ENCODE measurements at regions not wholly inside any gene's neighbourhood (a gene's known extent, or its start where the extent isn't known, plus 50 kb on each side); places are given as distances from the start of the nearest gene placed in this dataset.

DNA sequence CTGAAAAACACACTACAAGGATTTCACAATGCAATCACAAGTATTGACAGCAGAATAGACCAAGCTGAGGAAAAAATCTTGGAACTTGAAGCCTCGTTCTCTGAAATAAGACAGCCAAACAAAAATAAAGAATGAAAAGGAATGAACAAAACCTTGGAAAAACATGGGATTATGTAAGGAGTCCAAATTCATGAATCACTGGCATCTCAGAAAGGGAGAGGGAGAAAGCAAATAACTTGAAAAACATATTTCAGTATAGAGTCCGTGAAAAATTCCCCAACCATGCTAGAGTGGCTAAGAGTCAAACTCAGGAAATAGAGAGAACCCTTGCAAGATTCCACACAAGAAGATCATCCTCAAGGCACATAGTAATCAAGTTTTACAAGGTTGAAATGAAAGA is 178.5 kb upstream of the CTSO start:
- DNase-seq (ENCODE audit: low read depth, low spot score) (no peak), FAIRE-seq (no peak)
- no TSS peak for BruUV-seq (replicated peaks)
- Histone ChIP-seq H3K4me3 (replicated peaks in 1 of 3; ENCODE audit: insufficient read depth in 1 of 3, low read depth in 1 of 3, low read length in 3 of 3) (no peak overlapping the region), H3K9me3 (replicated peaks; ENCODE audit: control insufficient read depth, insufficient read depth, low read length) (no peaks in the 10 kb centered on the region), H3K4me2 (ENCODE audit: insufficient read depth, low read length) (no peak overlapping the region), H4K20me1 (replicated peaks; ENCODE audit: control insufficient read depth, extremely low read depth, insufficient read depth, low read length) (no peaks in the 10 kb centered on the region), H3K79me2 (ENCODE audit: control insufficient read depth, insufficient read depth, low read length) (no peaks in the 10 kb centered on the region), H3K9ac (replicated peaks; ENCODE audit: extremely low read depth, insufficient read depth, low read length) (no peak overlapping the region), H3K4me1 (ENCODE audit: control insufficient read depth, extremely low read depth, insufficient read depth, low read length) (no peaks in the 10 kb centered on the region), H3K36me3 (ENCODE audit: control insufficient read depth in 2 of 2, extremely low read depth in 1 of 2, insufficient read depth in 2 of 2, low read length in 2 of 2) (no peaks in the 10 kb centered on the region), H3K27me3 (ENCODE audit: control insufficient read depth in 2 of 2, insufficient read depth in 2 of 2, low read length in 2 of 2) (no peaks in the 10 kb centered on the region), H2AFZ (ENCODE audit: low read depth, low read length) (no peak overlapping the region), H3K27ac (ENCODE audit: insufficient read depth, low read depth, low read length) (no peak overlapping the region), H3K9me1 (replicated peaks; ENCODE audit: control insufficient read depth, extremely low read depth, insufficient read depth, low read length) (no peaks in the 10 kb centered on the region)
- TF ChIP-seq FOS (IDR thresholded peaks at IDR 0.05; ENCODE audit: borderline replicate concordance, insufficient read depth, low read length) (no peak), CTCF (IDR thresholded peaks at IDR 0.05; ENCODE audit: extremely low read depth in 1 of 2, insufficient read depth in 1 of 2, low read depth in 1 of 2, low read length in 2 of 2) (no peak), POLR2AphosphoS5 (IDR thresholded peaks at IDR 0.05; ENCODE audit: insufficient read depth, low read depth, low read length) (no peak), POLR2A (IDR thresholded peaks at IDR 0.05; ENCODE audit: low read depth, low read length) (no peak), MYC (IDR thresholded peaks at IDR 0.05; ENCODE audit: low read depth, low read length) (no peak), MAX (IDR thresholded peaks at IDR 0.05; ENCODE audit: insufficient read depth, insufficient read length) (no peak), JUN (IDR thresholded peaks at IDR 0.05; ENCODE audit: borderline replicate concordance, insufficient read depth, insufficient read length, low read depth) (no peak), GATA2 (IDR thresholded peaks at IDR 0.05; ENCODE audit: insufficient read depth, insufficient read length, low read depth, low read length) (no peak), EZH2 (IDR thresholded peaks at IDR 0.05; ENCODE audit: borderline replicate concordance, low read depth, low read length, severe bottlenecking) (no peak)
- ChIA-PET POLR2A (no interaction called here), CTCF (no interaction called here)
- intact Hi-C loops (cut with micrococcal nuclease) (no loop called here), dilution Hi-C loops (cut with MboI; ENCODE audit: extremely low pct_ligation_motif_present, low sequenced_read_pairs) (no loop called here)

All from endothelial cell of umbilical vein (primary cell).